GM12891 (cell line): ENCODE measurements at regions not wholly inside any gene's neighbourhood (a gene's known extent, or its start where the extent isn't known, plus 50 kb on each side); places are given as distances from the start of the nearest gene placed in this dataset.

Source experiments
- PAX5 ChIP-seq: IDR thresholded peaks from 2 replicates; pipeline ENCODE4 v1.6.1; 2011; ENCODE audit warnings: low read length, moderate library complexity, mild to moderate bottlenecking; ENCODE audit not compliant: insufficient read depth, severe bottlenecking
- POLR2A ChIP-seq: IDR thresholded peaks from 2 replicates; pipeline ENCODE4 v1.6.1; 2011; ENCODE audit warnings: low read depth, low read length, control low read depth
- POLR2AphosphoS5 ChIP-seq: IDR thresholded peaks from 2 replicates; pipeline ENCODE4 v1.6.1; 2011; ENCODE audit warnings: low read depth, low read length, control low read depth
- POU2F2 ChIP-seq: IDR thresholded peaks from 2 replicates; pipeline ENCODE4 v1.6.1; 2011; ENCODE audit warnings: low read depth, mild to moderate bottlenecking, control low read depth, low read length, moderate library complexity
- SPI1 ChIP-seq: IDR thresholded peaks from 2 replicates; pipeline ENCODE4 v1.6.1; 2011; ENCODE audit warnings: low read depth, low read length, control low read depth
- TAF1 ChIP-seq: IDR thresholded peaks from 2 replicates; pipeline ENCODE4 v1.6.1; 2011; ENCODE audit warnings: low read depth, low read length, control low read depth

GRCh38 chr7:112550468-112551060, 69.8 kb downstream of the LSMEM1 start:
- TF ChIP-seq POLR2AphosphoS5: no peak
- no peak for TF ChIP-seq TAF1
- no peak for TF ChIP-seq PAX5
- no peak for TF ChIP-seq POLR2A
- TF ChIP-seq SPI1: no peak
- TF ChIP-seq POU2F2: no peak
